Activated CD8-positive, alpha-beta T cell treated with anti-CD3 and anti-CD28 coated beads for 36 hours (primary cell): ENCODE measurements at regions not wholly inside any gene's neighbourhood (a gene's known extent, or its start where the extent isn't known, plus 50 kb on each side); places are given as distances from the start of the nearest gene placed in this dataset.

Experiments used
- ATAC-seq: fragments of 200-7000 bp; cut with Tn5 transposase; one replicate; pipeline ENCODE4 v1.10.0; 2021; ENCODE audit warnings: mild to moderate bottlenecking, moderate library complexity
- CTCF ChIA-PET: fragments of 350-600 bp; sonication (Branson Sonifier 250); formaldehyde crosslinking; loops from one replicate; lab custom pipeline; 2021; ENCODE audit warnings: antibody characterized with exemption; lab: Charles Lee
- POLR2A ChIA-PET: fragments of 350-600 bp; sonication (Branson Sonifier 250); formaldehyde crosslinking; loops from one replicate; lab custom pipeline; 2021; ENCODE audit warnings: antibody characterized with exemption; lab: Charles Lee
- DNase-seq: peaks from one replicate; pipeline ENCODE4 v3.0.0-alpha.2; 2020
- H3K27ac Mint-ChIP-seq: one replicate; pipeline ENCODE4 v1.8.0; 2021; ENCODE audit warnings: mild to moderate bottlenecking, mixed read lengths
- H3K27me3 Mint-ChIP-seq: one replicate; pipeline ENCODE4 v1.8.0; 2021; ENCODE audit warnings: mixed read lengths
- H3K36me3 Mint-ChIP-seq: one replicate; pipeline ENCODE4 v1.8.0; 2021; ENCODE audit warnings: low read depth, mixed read lengths
- H3K4me1 Mint-ChIP-seq: one replicate; pipeline ENCODE4 v1.8.0; 2021; ENCODE audit warnings: low read depth, mixed read lengths
- H3K4me3 Mint-ChIP-seq: one replicate; pipeline ENCODE4 v1.8.0; 2021; ENCODE audit warnings: mild to moderate bottlenecking, moderate library complexity, mixed read lengths
- H3K9me3 Mint-ChIP-seq: one replicate; pipeline ENCODE4 v1.8.0; 2021; ENCODE audit warnings: mixed read lengths
- intact Hi-C: fragments of 100-400 bp; cut with micrococcal nuclease; formaldehyde crosslinking; loops from one replicate; pipeline ENCODE4 v1.10.0; 2022
- TF ChIP-seq, protein P1 (sequence below): fragments of 200-600 bp; IDR thresholded peaks from one replicate; pipeline ENCODE4 v1.8.0; 2022; ENCODE audit warnings: antibody characterized with exemption, mild to moderate bottlenecking

DNA sequence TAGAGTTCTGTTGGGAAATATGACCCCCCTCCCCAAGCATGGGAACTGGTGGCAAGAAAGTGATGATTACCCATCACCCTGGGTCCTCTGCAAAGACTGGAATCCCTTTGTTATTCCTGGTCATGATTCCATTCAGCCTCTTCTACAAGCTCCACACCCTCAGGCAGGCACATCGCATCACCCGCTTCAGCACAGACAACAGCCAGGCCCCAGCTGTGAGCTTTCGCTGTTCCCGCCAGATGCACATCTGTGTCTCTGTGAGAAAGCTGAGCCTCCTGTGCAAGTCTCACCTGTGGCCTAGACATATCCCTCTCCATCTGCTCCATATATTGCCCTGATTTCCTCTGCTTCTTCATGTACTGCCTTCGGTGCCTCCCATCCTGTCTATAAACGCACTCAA lies 368.0 kb upstream of the RAB6C start:
- no peaks in the 10 kb centered on the region for H3K9me3 Mint-ChIP-seq
- H3K4me1 Mint-ChIP-seq, result no peaks in the 10 kb centered on the region
- ChIA-PET CTCF (no interaction called here), POLR2A (no interaction called here)
- TF ChIP-seq, protein P1, sequence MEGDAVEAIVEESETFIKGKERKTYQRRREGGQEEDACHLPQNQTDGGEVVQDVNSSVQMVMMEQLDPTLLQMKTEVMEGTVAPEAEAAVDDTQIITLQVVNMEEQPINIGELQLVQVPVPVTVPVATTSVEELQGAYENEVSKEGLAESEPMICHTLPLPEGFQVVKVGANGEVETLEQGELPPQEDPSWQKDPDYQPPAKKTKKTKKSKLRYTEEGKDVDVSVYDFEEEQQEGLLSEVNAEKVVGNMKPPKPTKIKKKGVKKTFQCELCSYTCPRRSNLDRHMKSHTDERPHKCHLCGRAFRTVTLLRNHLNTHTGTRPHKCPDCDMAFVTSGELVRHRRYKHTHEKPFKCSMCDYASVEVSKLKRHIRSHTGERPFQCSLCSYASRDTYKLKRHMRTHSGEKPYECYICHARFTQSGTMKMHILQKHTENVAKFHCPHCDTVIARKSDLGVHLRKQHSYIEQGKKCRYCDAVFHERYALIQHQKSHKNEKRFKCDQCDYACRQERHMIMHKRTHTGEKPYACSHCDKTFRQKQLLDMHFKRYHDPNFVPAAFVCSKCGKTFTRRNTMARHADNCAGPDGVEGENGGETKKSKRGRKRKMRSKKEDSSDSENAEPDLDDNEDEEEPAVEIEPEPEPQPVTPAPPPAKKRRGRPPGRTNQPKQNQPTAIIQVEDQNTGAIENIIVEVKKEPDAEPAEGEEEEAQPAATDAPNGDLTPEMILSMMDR, result no peak
- DNase-seq (no peak), ATAC-seq (no peak)
- no peaks in the 10 kb centered on the region for H3K36me3 Mint-ChIP-seq
- no peak overlapping the region for H3K4me3 Mint-ChIP-seq
- H3K27ac Mint-ChIP-seq, result no peak overlapping the region
- intact Hi-C loops, result no loop called here
- H3K27me3 Mint-ChIP-seq, result peaks cover 11% of the 10 kb centered on the region

DNA sequence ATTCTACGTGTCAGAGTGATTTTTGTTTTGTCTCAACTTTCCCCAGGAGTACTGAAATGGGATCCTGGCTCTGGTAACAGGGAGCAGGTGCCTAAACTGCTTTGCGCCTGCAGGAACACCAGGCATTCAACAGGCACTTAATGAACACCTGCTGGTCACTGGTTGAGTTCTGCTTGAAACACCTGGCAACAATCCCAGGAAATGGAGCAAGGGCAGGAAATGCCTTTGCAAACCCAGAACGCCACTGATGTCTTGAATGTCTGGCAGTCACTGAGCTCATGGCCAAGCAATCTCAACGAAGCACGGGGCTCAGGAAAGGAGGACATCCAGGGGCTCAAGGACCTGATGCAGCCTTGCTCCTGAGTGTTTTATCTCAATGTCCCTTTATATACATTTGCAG lies 360.0 kb upstream of the RAB6C start:
- Mint-ChIP-seq H3K27ac (no peak overlapping the region), H3K9me3 (no peaks in the 10 kb centered on the region), H3K4me3 (no peak overlapping the region), H3K4me1 (no peaks in the 10 kb centered on the region), H3K27me3 (peaks cover 8% of the 10 kb centered on the region), H3K36me3 (no peaks in the 10 kb centered on the region)
- ChIA-PET POLR2A (no interaction called here), CTCF (no interaction called here)
- DNase-seq (no peak), ATAC-seq (no peak)
- intact Hi-C loops, result no loop called here
- TF ChIP-seq, protein P1, result no peak

DNA sequence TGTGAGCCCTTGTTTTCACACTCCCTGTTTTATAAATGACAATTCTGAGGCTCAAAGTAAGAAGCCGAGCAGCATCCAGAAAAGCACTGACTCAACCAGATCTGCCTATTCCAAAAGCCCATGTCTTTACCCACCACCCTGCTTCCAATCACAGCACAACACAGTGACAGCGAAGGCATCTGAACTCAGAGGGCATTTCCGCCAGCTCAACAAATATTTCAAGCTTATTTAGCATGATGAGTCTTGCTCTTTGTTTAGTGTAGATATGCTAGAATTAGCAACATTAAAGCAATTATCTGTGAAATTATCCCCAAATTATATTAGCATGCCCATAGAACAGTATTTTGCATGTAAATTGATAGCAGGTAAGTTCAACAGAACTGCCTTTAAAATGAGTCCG lies 359.1 kb upstream of the RAB6C start:
- Mint-ChIP-seq H3K4me3 (no peak overlapping the region), H3K36me3 (no peaks in the 10 kb centered on the region), H3K27me3 (peaks cover 5% of the 10 kb centered on the region), H3K4me1 (no peaks in the 10 kb centered on the region), H3K9me3 (no peaks in the 10 kb centered on the region), H3K27ac (no peak overlapping the region)
- DNase-seq (no peak), ATAC-seq (no peak)
- intact Hi-C loops, result no loop called here
- POLR2A ChIA-PET, result no interaction called here
- TF ChIP-seq, protein P1, result no peak
- CTCF ChIA-PET, result no interaction called here

DNA sequence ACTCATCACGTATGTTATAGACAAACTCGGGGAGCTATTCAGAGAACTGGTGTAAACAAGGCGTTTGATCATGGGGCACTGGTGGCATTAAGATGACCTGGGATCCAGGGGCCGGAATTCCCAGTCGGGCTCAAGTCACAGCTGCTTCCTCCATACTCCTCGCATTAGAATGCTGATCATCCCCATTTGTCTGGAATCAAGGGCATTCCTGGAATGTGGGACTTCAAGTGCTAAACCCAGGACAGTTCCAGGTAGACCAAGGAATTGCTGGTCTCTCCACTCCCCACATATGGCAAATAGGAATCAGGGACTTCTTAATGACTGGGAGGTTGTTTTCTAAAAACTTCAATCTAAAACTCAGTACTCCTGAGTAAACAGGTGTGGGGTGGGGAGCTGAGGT lies 355.7 kb upstream of the RAB6C start:
- no peaks in the 10 kb centered on the region for H3K9me3 Mint-ChIP-seq
- ATAC-seq (no peak), DNase-seq (no peak)
- H3K27me3 Mint-ChIP-seq, result no peaks in the 10 kb centered on the region
- POLR2A ChIA-PET, result no interaction called here
- CTCF ChIA-PET, result no interaction called here
- H3K4me3 Mint-ChIP-seq, result no peak overlapping the region
- no peak overlapping the region for H3K27ac Mint-ChIP-seq
- no peaks in the 10 kb centered on the region for H3K4me1 Mint-ChIP-seq
- no peaks in the 10 kb centered on the region for H3K36me3 Mint-ChIP-seq
- TF ChIP-seq, protein P1, result no peak
- intact Hi-C loops, result no loop called here

DNA sequence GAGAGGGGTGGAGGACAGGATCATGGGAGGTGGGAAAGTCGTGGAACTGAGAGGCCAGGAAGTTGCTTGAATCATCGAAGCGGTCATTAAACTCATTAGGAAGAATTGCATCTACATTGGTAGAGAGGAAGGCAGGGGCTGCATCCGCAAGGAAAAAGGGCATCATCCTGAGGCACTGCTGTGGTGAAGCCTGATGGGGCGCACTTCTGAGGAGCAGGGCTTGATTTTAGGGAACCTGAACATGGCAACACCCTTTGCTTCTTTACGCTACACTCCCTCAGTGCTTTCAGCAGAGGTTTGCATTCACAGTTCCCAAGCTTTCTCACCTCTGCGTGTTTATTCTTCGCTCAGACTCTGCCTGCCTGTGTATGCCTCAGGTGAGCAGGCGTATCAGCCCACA lies 352.0 kb upstream of the RAB6C start:
- Mint-ChIP-seq H3K4me1 (no peaks in the 10 kb centered on the region), H3K9me3 (no peaks in the 10 kb centered on the region), H3K4me3 (no peak overlapping the region), H3K27me3 (no peaks in the 10 kb centered on the region), H3K27ac (no peak overlapping the region), H3K36me3 (no peaks in the 10 kb centered on the region)
- intact Hi-C loops, result no loop called here
- CTCF ChIA-PET, result no interaction called here
- POLR2A ChIA-PET, result no interaction called here
- ATAC-seq, result no peak
- DNase-seq, result no peak
- TF ChIP-seq, protein P1, result no peak
